ENCODE measurements at regions not wholly inside any gene's neighbourhood (a gene's known extent, or its start where the extent isn't known, plus 50 kb on each side); places are given as distances from the start of the nearest gene placed in this dataset.

DNA sequence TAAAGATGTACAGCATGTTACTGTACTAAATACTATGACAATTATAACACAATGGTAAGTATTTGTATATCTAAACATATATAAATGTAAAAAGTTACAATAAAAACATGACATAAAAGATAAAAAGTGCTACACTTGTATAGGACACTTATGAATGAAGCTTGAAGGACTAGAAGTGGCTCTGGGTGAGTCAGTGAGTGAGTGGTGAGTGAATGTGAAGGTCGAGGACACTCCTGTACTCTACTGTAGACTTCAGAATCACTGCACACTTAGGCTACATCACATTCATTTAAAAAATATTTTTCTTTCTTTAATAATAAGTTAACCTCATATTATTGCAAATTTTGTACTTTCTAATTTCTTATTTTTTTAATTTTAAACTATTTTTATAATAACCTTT is 1476.7 kb upstream of the CDH8 start:
- no peak for DNase-seq (ENCODE audit: low read depth)
- H3K4me3 ChIP-seq (ENCODE audit: low read depth, low read length): no peak overlapping the region

DNA sequence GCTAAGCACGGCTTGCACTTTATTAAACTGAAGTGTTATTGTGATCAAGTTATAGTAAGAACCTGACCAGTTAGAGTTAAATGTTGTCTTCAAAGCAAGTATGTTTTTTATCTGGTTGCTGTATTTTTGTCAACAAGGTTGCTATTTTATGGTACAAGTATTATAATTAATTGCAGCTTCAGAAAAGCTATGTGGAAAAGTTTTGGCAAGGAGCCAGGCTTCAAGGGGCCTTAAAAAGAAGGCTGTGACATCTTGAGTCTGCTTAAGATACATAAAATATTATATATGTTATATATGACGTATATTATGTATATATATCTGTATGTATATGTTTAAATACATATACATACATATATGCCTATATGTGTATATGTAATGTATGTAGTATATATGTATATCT is 1461.2 kb upstream of the CDH8 start:
- no peak for DNase-seq (ENCODE audit: low read depth)
- TF ChIP-seq, protein P1, sequence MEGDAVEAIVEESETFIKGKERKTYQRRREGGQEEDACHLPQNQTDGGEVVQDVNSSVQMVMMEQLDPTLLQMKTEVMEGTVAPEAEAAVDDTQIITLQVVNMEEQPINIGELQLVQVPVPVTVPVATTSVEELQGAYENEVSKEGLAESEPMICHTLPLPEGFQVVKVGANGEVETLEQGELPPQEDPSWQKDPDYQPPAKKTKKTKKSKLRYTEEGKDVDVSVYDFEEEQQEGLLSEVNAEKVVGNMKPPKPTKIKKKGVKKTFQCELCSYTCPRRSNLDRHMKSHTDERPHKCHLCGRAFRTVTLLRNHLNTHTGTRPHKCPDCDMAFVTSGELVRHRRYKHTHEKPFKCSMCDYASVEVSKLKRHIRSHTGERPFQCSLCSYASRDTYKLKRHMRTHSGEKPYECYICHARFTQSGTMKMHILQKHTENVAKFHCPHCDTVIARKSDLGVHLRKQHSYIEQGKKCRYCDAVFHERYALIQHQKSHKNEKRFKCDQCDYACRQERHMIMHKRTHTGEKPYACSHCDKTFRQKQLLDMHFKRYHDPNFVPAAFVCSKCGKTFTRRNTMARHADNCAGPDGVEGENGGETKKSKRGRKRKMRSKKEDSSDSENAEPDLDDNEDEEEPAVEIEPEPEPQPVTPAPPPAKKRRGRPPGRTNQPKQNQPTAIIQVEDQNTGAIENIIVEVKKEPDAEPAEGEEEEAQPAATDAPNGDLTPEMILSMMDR (IDR thresholded peaks at IDR 0.05; ENCODE audit: insufficient read depth, low read depth, low read length): no peak
- H3K4me3 ChIP-seq (ENCODE audit: low read depth, low read length): no peak overlapping the region

More for the DNA sequence above, 1476.7 kb upstream of the CDH8 start:
- TF ChIP-seq, protein P1 (IDR thresholded peaks at IDR 0.05; ENCODE audit: insufficient read depth, low read depth, low read length): no peak

DNA sequence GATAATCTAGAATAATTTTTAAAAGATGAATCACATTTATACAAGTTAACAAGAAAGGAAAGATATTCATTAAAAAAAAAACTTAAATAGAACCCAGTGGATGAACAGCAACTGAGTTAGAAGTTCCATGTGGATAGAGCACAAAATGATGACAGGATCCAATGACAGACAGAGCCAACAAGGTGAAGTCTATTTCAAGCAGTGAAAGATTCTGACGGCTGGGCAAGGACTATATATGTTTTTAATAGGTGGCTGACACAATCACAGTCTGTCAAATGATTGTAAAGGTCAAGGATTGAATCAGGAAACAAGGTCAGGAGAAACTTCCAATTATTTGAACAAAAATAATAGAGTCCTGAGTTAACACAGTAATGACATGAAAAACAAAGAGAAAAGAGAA is 1460.0 kb upstream of the CDH8 start:
- TF ChIP-seq, protein P1 (IDR thresholded peaks at IDR 0.05; ENCODE audit: insufficient read depth, low read depth, low read length): no peak
- DNase-seq (ENCODE audit: low read depth): no peak

DNA sequence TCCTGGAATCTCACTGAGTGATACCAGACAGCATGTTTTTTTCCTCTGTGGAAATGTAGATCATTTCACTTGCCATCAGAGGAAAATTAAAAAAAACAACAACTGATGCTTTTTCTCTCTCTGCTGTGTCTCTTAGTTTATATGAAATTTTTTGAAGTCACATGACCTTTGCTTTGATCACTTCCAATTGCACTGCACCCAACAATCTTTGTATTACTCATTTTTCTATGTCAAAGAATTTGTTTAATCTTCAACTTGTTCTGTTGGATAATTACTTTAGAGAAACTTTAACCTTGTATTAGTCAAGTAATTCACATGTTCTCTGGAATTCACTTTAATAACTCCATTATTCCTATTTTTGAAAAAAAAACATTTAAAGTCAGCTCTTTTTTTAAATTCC is 1452.7 kb upstream of the CDH8 start:
- DNase-seq (ENCODE audit: low read depth): no peak
- no peak overlapping the region for H3K4me3 ChIP-seq (ENCODE audit: low read depth, low read length)
- TF ChIP-seq, protein P1 (IDR thresholded peaks at IDR 0.05; ENCODE audit: insufficient read depth, low read depth, low read length): no peak

More for the DNA sequence above, 1460.0 kb upstream of the CDH8 start:
- no peak overlapping the region for H3K4me3 ChIP-seq (ENCODE audit: low read depth, low read length)

DNA sequence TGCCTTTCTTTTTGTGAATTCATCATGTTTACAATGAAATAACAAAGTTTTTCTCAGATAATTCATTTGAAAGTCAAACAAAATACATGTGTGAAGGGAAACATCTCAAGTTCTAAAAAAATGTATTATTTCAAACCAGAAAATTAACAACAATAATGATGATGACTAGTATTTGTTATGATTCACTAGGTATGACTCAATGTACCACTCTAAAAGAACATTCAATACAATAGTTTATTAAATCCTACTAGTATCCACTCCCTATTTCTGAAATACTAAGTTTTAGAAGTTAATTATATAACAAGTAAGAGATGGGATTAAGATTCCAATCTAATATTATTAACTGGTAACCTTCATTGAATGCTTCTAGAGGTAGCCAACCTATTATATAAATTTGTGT is 1444.8 kb upstream of the CDH8 start:
- DNase-seq (ENCODE audit: low read depth): no peak
- TF ChIP-seq, protein P1 (IDR thresholded peaks at IDR 0.05; ENCODE audit: insufficient read depth, low read depth, low read length): no peak

DNA sequence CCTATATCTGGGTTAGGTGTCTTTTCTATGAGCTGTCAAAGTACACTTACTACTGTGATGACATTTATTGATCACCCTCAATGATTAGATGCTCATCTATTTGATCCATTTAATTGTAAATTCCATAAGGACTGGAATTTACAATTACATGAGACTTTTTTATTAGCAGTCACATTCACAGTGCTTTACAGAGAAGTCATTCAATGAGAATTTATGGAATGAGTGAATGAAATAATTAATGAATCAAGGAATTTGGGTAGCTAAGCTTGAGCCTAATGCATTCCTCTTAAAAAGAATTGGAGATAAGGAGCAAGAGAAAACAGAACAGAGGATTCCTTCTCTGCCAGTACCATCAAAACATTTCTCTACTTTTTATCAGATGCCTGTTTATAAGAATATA is 1437.5 kb upstream of the CDH8 start:
- H3K4me3 ChIP-seq (ENCODE audit: low read depth, low read length): no peak overlapping the region
- TF ChIP-seq, protein P1 (IDR thresholded peaks at IDR 0.05; ENCODE audit: insufficient read depth, low read depth, low read length): no peak
- no peak for DNase-seq (ENCODE audit: low read depth)

More for the DNA sequence above, 1444.8 kb upstream of the CDH8 start:
- no peak overlapping the region for H3K4me3 ChIP-seq (ENCODE audit: low read depth, low read length)

DNA sequence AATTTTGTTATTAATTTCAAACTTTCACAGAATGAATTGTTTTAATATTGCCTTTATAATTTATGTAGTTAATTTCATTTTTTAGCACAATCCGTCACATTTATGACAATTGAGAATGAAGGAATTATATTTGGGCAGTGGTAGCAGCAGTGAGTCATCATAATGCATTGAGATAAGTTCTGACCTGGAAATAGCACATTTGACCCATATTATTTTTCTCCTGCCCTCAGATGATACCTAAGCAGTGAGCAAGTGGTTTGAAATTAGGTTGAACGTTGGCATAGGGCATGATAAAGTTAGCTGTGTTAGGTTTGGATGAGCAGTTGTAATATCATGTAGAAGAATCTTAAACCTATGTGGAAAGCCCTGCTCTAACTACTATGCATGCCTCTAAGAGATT is 1431.3 kb upstream of the CDH8 start:
- no peak for DNase-seq (ENCODE audit: low read depth)
- TF ChIP-seq, protein P1 (IDR thresholded peaks at IDR 0.05; ENCODE audit: insufficient read depth, low read depth, low read length): no peak
- no peak overlapping the region for H3K4me3 ChIP-seq (ENCODE audit: low read depth, low read length)

Measured in fibroblast of villous mesenchyme (primary cell).